ENCODE measurements at regions not wholly inside any gene's neighbourhood (a gene's known extent, or its start where the extent isn't known, plus 50 kb on each side); places are given as distances from the start of the nearest gene placed in this dataset.

GRCh38 chr21:24895885-24896734, 711.2 kb downstream of the MRPL39 start:
- TF ChIP-seq, protein P1, sequence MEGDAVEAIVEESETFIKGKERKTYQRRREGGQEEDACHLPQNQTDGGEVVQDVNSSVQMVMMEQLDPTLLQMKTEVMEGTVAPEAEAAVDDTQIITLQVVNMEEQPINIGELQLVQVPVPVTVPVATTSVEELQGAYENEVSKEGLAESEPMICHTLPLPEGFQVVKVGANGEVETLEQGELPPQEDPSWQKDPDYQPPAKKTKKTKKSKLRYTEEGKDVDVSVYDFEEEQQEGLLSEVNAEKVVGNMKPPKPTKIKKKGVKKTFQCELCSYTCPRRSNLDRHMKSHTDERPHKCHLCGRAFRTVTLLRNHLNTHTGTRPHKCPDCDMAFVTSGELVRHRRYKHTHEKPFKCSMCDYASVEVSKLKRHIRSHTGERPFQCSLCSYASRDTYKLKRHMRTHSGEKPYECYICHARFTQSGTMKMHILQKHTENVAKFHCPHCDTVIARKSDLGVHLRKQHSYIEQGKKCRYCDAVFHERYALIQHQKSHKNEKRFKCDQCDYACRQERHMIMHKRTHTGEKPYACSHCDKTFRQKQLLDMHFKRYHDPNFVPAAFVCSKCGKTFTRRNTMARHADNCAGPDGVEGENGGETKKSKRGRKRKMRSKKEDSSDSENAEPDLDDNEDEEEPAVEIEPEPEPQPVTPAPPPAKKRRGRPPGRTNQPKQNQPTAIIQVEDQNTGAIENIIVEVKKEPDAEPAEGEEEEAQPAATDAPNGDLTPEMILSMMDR (IDR thresholded peaks at IDR 0.05), result peak; percentile 16 to 45 (median 38)
- no peak for TF ChIP-seq POLR2A (IDR thresholded peaks at IDR 0.05)

Data from transverse colon (tissue), 3 donors.